Endothelial cell of umbilical vein (primary cell): ENCODE measurements at regions not wholly inside any gene's neighbourhood (a gene's known extent, or its start where the extent isn't known, plus 50 kb on each side); places are given as distances from the start of the nearest gene placed in this dataset.

ENCODE experiments used
- BruUV-seq: library from RNA; stranded (reverse); fragments of 400-500 nt; replicated peaks from 2 replicates; lab custom pipeline; 2021; lab: Mats Ljungman, UMichigan
- CTCF ChIA-PET: fragments of 300-600, 350-600 bp; sonication (Branson Sonifier 250); formaldehyde crosslinking; loops from one replicate; lab custom pipeline; 2021; ENCODE audit warnings: antibody characterized with exemption, inconsistent platforms; lab: Charles Lee
- POLR2A ChIA-PET: fragments of 300-600, 350-600 bp; sonication (Branson Sonifier 250); formaldehyde crosslinking; loops from one replicate; lab custom pipeline; 2021; ENCODE audit warnings: antibody characterized with exemption, inconsistent platforms; lab: Charles Lee
- DNase-seq: peaks from one replicate; pipeline ENCODE4 v3.0.0-alpha.2; 2011; ENCODE audit warnings: low read depth, low spot score
- FAIRE-seq: peaks from 2 replicates; lab custom pipeline; 2011; peaks lifted over from hg19 to GRCh38; lab: Jason Lieb, UNC
- H2AFZ ChIP-seq: 2 replicates; pipeline ENCODE4 v1.6.0; 2012; ENCODE audit warnings: low read depth, low read length, control low read depth, inconsistent platforms
- H3K27ac ChIP-seq: 2 replicates; pipeline ENCODE4 v1.5.1; 2011; ENCODE audit warnings: low read depth, mild to moderate bottlenecking, control low read depth, low read length, moderate library complexity; ENCODE audit not compliant: insufficient read depth
- H3K27me3 ChIP-seq, 2 experiments: 2 replicates each; pipeline versions ENCODE4 v1.6.0 to v1.6.1; 2011; ENCODE audit warnings: low read length in 2 of 2, mixed read lengths in 1 of 2; ENCODE audit not compliant: control insufficient read depth in 2 of 2, insufficient read depth in 2 of 2
- H3K36me3 ChIP-seq, 2 experiments: 2 replicates in 1 of 2; 3 replicates in 1 of 2; pipeline ENCODE4 v1.5.1; 2011; ENCODE audit warnings: low read length in 2 of 2, mild to moderate bottlenecking in 1 of 2, moderate library complexity in 1 of 2; ENCODE audit not compliant: control insufficient read depth in 2 of 2, insufficient read depth in 2 of 2; ENCODE audit errors: extremely low read depth in 1 of 2
- H3K4me1 ChIP-seq: 3 replicates; pipeline ENCODE4 v1.5.1; 2011; ENCODE audit warnings: mild to moderate bottlenecking, low read length; ENCODE audit not compliant: control insufficient read depth, insufficient read depth; ENCODE audit errors: extremely low read depth
- H3K4me2 ChIP-seq: 2 replicates; pipeline ENCODE4 v1.6.1; 2011; ENCODE audit warnings: low read length, control low read depth, mixed read lengths; ENCODE audit not compliant: insufficient read depth
- H3K4me3 ChIP-seq, 3 experiments: fragments of 200-600 bp in 1 of 3; sonication (generic), shearing (Covaris generic) in 1 of 3; replicated peaks in 1 of 3; 2 replicates each; pipeline ENCODE4 v1.5.1; 2011 to 2016; ENCODE audit warnings: control low read depth in 3 of 3, low read length in 3 of 3, mild to moderate bottlenecking in 2 of 3, inconsistent platforms in 1 of 3, low read depth in 1 of 3, moderate library complexity in 1 of 3; ENCODE audit not compliant: insufficient read depth in 1 of 3
- H3K79me2 ChIP-seq: 2 replicates; pipeline ENCODE4 v1.6.0; 2012; ENCODE audit warnings: low read length, inconsistent platforms; ENCODE audit not compliant: control insufficient read depth, insufficient read depth
- H3K9ac ChIP-seq: replicated peaks from 2 replicates; pipeline ENCODE3; 2011; ENCODE audit warnings: low read length, control low read depth; ENCODE audit not compliant: insufficient read depth; ENCODE audit errors: extremely low read depth
- H3K9me1 ChIP-seq: replicated peaks from 3 replicates; pipeline ENCODE4 v1.6.0; 2011; ENCODE audit warnings: mild to moderate bottlenecking, low read length; ENCODE audit not compliant: control insufficient read depth, insufficient read depth; ENCODE audit errors: extremely low read depth
- H3K9me3 ChIP-seq: replicated peaks from 2 replicates; pipeline ENCODE4 v1.5.1; 2012; ENCODE audit warnings: low read length, inconsistent platforms; ENCODE audit not compliant: control insufficient read depth, insufficient read depth
- H4K20me1 ChIP-seq: replicated peaks from 2 replicates; pipeline ENCODE3; 2011; ENCODE audit warnings: mild to moderate bottlenecking, low read length; ENCODE audit not compliant: control insufficient read depth, insufficient read depth; ENCODE audit errors: extremely low read depth
- EZH2 ChIP-seq: IDR thresholded peaks from 2 replicates; pipeline ENCODE4 v1.6.1; 2012; ENCODE audit warnings: borderline replicate concordance, low read depth, mild to moderate bottlenecking, moderate library complexity, low read length, inconsistent platforms; ENCODE audit not compliant: severe bottlenecking
- FOS ChIP-seq: IDR thresholded peaks from 2 replicates; pipeline ENCODE4 v1.6.1; 2011; ENCODE audit warnings: mild to moderate bottlenecking, low read length, moderate library complexity, borderline replicate concordance; ENCODE audit not compliant: insufficient read depth
- GATA2 ChIP-seq: IDR thresholded peaks from 2 replicates; pipeline ENCODE4 v1.7.0; 2011; ENCODE audit warnings: low read depth, mild to moderate bottlenecking, moderate library complexity, mixed read lengths, low read length; ENCODE audit not compliant: insufficient read length, insufficient read depth
- JUN ChIP-seq: IDR thresholded peaks from 2 replicates; pipeline ENCODE4 v1.6.1; 2011; ENCODE audit warnings: borderline replicate concordance, low read depth; ENCODE audit not compliant: insufficient read length, insufficient read depth
- MAX ChIP-seq: IDR thresholded peaks from 2 replicates; pipeline ENCODE4 v1.6.1; 2011; ENCODE audit not compliant: insufficient read depth, insufficient read length
- MYC ChIP-seq: IDR thresholded peaks from one replicate; pipeline ENCODE4 v1.6.1; 2011; ENCODE audit warnings: mild to moderate bottlenecking, low read depth, low read length
- POLR2A ChIP-seq: IDR thresholded peaks from 2 replicates; pipeline ENCODE4 v1.6.1; 2012; ENCODE audit warnings: low read depth, mild to moderate bottlenecking, control low read depth, low read length
- dilution Hi-C: fragments of 300-500 bp; cut with MboI; formaldehyde crosslinking; loops from one replicate; pipeline ENCODE4 v1.15.0; 2019; ENCODE audit warnings: low sequenced_read_pairs; ENCODE audit not compliant: extremely low pct_ligation_motif_present
- intact Hi-C: fragments of 100-400 bp; cut with micrococcal nuclease; formaldehyde crosslinking; loops from one replicate; pipeline ENCODE4 v1.10.0; 2022
- TF ChIP-seq, protein P1 (sequence below), 2 donors: IDR thresholded peaks; 1 replicate in 1 of 2; 2 replicates in 1 of 2; pipeline ENCODE4 v1.5.1; 2011; ENCODE audit warnings: low read length in 2 of 2, mild to moderate bottlenecking in 2 of 2, moderate library complexity in 2 of 2, control low read depth in 1 of 2, inconsistent platforms in 1 of 2, low read depth in 1 of 2; ENCODE audit not compliant: insufficient read depth in 1 of 2; ENCODE audit errors: extremely low read depth in 1 of 2

DNA sequence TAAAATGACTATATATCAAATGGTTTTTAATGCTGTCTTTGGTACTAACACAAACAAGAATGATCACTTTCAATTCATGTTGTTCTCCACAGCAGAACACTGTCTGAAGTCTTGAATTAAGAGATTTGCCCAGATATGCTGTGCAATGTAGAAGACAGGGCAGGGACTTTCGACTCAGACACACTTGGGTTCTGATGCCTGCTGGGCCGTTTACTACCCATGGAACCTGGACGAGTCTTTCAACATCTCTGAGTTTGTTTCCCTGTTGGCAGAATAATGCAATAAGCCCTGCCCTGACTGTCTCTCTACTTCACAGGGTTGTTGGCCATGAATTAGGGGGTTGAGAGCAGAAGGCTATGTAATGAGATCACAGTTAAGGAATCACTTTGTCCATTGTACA lies 162.6 kb upstream of the TMPO start:
- no peaks in the 10 kb centered on the region for H3K36me3 ChIP-seq
- peaks cover 15% of the 10 kb centered on the region for H3K4me1 ChIP-seq
- ChIA-PET POLR2A (interaction anchor here (0.5 kb wide), 1 partner anchor 19 kb away, joined by 3 read pairs; no protein-coding TSS in a partner anchor), CTCF (no interaction called here)
- no peak for DNase-seq
- H3K27ac ChIP-seq, result peak overlapping the region; percentile 69
- TSS peak; percentile 42 for BruUV-seq
- no peaks in the 10 kb centered on the region for H3K9me3 ChIP-seq
- H2AFZ ChIP-seq, result peak overlapping the region; percentile 26
- H3K9ac ChIP-seq, result no peak overlapping the region
- H3K79me2 ChIP-seq, result no peaks in the 10 kb centered on the region
- intact Hi-C loops, result loop anchor here (1.0 kb wide), 1 partner anchor 18 kb away; no protein-coding TSS in a partner anchor
- H3K4me3 ChIP-seq, result no peak overlapping the region
- H3K9me1 ChIP-seq, result no peaks in the 10 kb centered on the region
- peak; percentile 4 for TF ChIP-seq GATA2
- TF ChIP-seq MYC, result no peak
- no peak for TF ChIP-seq EZH2
- TF ChIP-seq MAX, result no peak
- no peak for TF ChIP-seq FOS
- TF ChIP-seq JUN, result no peak
- TF ChIP-seq POLR2A, result no peak
- H4K20me1 ChIP-seq, result no peaks in the 10 kb centered on the region
- dilution Hi-C loops, result no loop called here
- no peaks in the 10 kb centered on the region for H3K27me3 ChIP-seq
- H3K4me2 ChIP-seq, result peak overlapping the region; percentile 35
- no peak for FAIRE-seq

GRCh38 chr12:98354520-98355035 lies 160.8 kb upstream of the TMPO start:
- Histone ChIP-seq H2AFZ (no peak overlapping the region), H3K9me1 (no peaks in the 10 kb centered on the region), H3K9me3 (no peaks in the 10 kb centered on the region), H3K36me3 (no peaks in the 10 kb centered on the region), H4K20me1 (no peaks in the 10 kb centered on the region), H3K4me1 (peaks cover 15% of the 10 kb centered on the region), H3K9ac (no peak overlapping the region), H3K4me2 (no peak overlapping the region), H3K27ac (no peak overlapping the region), H3K27me3 (no peaks in the 10 kb centered on the region), H3K79me2 (no peaks in the 10 kb centered on the region), H3K4me3 (no peak overlapping the region)
- intact Hi-C loops, result no loop called here
- FAIRE-seq (no peak), DNase-seq (no peak)
- POLR2A ChIA-PET, result no interaction called here
- TF ChIP-seq, protein P1, sequence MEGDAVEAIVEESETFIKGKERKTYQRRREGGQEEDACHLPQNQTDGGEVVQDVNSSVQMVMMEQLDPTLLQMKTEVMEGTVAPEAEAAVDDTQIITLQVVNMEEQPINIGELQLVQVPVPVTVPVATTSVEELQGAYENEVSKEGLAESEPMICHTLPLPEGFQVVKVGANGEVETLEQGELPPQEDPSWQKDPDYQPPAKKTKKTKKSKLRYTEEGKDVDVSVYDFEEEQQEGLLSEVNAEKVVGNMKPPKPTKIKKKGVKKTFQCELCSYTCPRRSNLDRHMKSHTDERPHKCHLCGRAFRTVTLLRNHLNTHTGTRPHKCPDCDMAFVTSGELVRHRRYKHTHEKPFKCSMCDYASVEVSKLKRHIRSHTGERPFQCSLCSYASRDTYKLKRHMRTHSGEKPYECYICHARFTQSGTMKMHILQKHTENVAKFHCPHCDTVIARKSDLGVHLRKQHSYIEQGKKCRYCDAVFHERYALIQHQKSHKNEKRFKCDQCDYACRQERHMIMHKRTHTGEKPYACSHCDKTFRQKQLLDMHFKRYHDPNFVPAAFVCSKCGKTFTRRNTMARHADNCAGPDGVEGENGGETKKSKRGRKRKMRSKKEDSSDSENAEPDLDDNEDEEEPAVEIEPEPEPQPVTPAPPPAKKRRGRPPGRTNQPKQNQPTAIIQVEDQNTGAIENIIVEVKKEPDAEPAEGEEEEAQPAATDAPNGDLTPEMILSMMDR (IDR thresholded peaks at IDR 0.05; ENCODE audit: extremely low read depth in 1 of 2, insufficient read depth in 1 of 2, low read depth in 1 of 2, low read length in 2 of 2), result no peak
- CTCF ChIA-PET, result no interaction called here
- no TSS peak for BruUV-seq
- dilution Hi-C loops, result no loop called here
